ACC112 (cell line): ENCODE measurements at regions not wholly inside any gene's neighbourhood (a gene's known extent, or its start where the extent isn't known, plus 50 kb on each side); places are given as distances from the start of the nearest gene placed in this dataset.

Source experiments
- H2AFZ ChIP-seq: fragments of 200-600 bp; sonication (generic); one replicate; pipeline ENCODE4 v1.6.0; 2017; ENCODE audit warnings: antibody characterized with exemption, low read length; ENCODE audit not compliant: unreplicated experiment
- H3K27ac ChIP-seq: fragments of 200-600 bp; sonication (generic); 2 replicates; pipeline ENCODE4 v1.5.1; 2014; ENCODE audit warnings: low read depth, mild to moderate bottlenecking, antibody characterized with exemption, low read length, moderate library complexity
- H3K27me3 ChIP-seq: fragments of 200-600 bp; sonication (generic); 2 replicates; pipeline ENCODE4 v1.6.1; 2014; ENCODE audit warnings: mild to moderate bottlenecking, antibody characterized with exemption, low read length, moderate library complexity, mixed read lengths; ENCODE audit not compliant: insufficient read depth
- H3K36me3 ChIP-seq: fragments of 200-600 bp; sonication (generic); 2 replicates; pipeline ENCODE4 v1.6.1; 2016; ENCODE audit warnings: mild to moderate bottlenecking, antibody characterized with exemption, low read length, moderate library complexity, mixed read lengths; ENCODE audit not compliant: insufficient read depth
- H3K4me1 ChIP-seq: fragments of 200-600 bp; sonication (generic); one replicate; pipeline ENCODE4 v1.6.1; 2016; ENCODE audit warnings: low read length, mixed read lengths; ENCODE audit not compliant: insufficient read depth, unreplicated experiment, control insufficient read depth
- H3K4me3 ChIP-seq: fragments of 200-600 bp; sonication (generic); 2 replicates; pipeline ENCODE4 v1.5.1; 2014; ENCODE audit warnings: mild to moderate bottlenecking, low read depth, low read length
- H3K79me2 ChIP-seq: fragments of 200-600 bp; sonication (generic); one replicate; pipeline ENCODE4 v1.6.0; 2016; ENCODE audit warnings: low read length; ENCODE audit not compliant: control insufficient read depth, unreplicated experiment, insufficient read depth

DNA sequence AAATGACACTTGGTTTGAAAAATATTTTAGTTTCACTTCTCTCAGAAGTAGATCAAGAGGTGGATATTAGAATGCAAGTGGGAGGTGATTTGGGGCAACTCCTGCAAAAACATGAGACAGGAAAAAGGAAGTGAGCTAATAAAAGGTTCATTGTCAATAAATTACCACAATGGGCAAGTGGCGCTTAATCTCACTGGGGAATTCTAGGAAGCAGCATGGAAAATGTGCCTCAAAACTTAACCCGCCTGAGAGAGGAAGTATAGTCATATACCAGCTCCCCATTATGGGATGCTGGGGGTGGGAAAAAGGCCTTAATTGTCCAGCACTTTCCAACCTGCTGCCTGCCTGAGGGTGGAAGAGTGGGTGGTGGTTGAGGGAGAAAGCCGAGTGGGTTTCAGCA lies 204.1 kb downstream of the ELAVL2 start:
- Histone ChIP-seq H3K4me1 (no peaks in the 10 kb centered on the region), H3K27ac (no peak overlapping the region), H2AFZ (no peak overlapping the region), H3K27me3 (no peaks in the 10 kb centered on the region), H3K4me3 (no peak overlapping the region), H3K36me3 (no peaks in the 10 kb centered on the region), H3K79me2 (no peaks in the 10 kb centered on the region)

DNA sequence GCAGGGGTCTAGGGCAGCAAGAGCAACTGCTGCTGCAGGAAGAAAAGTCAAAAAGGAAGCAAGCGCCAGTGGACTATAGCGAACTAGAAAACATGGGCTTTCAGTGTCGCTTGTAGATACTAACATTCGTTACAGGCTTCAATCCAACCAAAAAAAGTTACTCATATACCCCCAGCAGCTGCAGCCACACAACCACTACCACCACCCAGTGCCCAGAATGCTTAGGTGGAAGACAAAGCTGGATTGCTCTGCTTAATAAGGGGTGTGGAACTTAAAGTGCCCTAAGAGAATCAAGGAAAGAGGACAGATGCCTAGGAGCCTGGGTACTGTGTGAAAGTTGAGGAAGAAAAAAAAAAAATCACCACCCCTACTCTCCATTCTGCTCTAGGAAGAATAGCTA lies 203.6 kb downstream of the ELAVL2 start:
- Histone ChIP-seq H3K27ac (no peak overlapping the region), H3K4me1 (no peaks in the 10 kb centered on the region), H3K4me3 (no peak overlapping the region), H2AFZ (no peak overlapping the region), H3K27me3 (no peaks in the 10 kb centered on the region), H3K36me3 (no peaks in the 10 kb centered on the region), H3K79me2 (no peaks in the 10 kb centered on the region)

DNA sequence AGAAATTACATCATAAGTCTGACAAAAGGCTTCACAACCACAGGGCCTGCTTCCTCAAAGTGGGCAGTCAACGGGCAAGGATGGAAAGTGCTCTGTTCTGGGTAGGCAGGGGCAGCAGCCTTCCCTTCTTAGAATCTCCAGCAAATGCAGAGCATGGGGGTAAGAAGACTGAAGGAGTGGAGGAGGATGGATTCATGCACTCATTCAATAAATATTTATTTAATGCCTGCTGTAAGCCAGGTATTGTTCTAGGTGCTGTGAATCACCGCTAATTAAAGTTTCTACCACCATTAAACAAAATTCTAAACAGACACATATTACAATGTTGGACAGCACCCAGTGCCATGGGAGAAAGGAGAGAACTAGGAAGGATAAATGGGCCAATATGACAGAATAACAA lies 195.6 kb downstream of the ELAVL2 start:
- no peaks in the 10 kb centered on the region for H3K36me3 ChIP-seq
- H2AFZ ChIP-seq, result no peak overlapping the region
- H3K27ac ChIP-seq, result no peak overlapping the region
- no peak overlapping the region for H3K4me3 ChIP-seq
- H3K27me3 ChIP-seq, result no peaks in the 10 kb centered on the region
- H3K79me2 ChIP-seq, result no peaks in the 10 kb centered on the region
- H3K4me1 ChIP-seq, result no peaks in the 10 kb centered on the region

DNA sequence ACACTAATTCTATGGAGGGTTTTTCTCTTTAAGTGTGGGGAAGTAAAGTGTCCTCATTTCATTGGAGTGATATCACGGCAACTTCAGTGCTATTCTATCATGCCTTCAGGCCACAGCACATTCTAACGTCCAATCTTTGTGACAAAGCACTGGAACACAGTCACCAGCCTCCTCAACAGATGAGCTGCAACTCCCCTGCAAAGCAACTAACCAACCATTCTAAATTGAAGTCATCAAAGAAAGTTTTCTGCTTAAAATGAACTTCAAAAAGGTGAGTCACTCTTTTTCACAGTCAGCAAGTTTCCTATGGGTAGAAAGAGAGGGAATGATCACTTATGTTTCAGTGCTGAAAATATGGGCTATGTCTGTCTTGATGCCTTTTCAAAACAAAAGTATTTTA lies 190.8 kb downstream of the ELAVL2 start:
- Histone ChIP-seq H2AFZ (no peak overlapping the region), H3K27me3 (no peaks in the 10 kb centered on the region), H3K27ac (no peak overlapping the region), H3K36me3 (no peaks in the 10 kb centered on the region), H3K4me3 (no peak overlapping the region), H3K4me1 (no peaks in the 10 kb centered on the region), H3K79me2 (no peaks in the 10 kb centered on the region)

DNA sequence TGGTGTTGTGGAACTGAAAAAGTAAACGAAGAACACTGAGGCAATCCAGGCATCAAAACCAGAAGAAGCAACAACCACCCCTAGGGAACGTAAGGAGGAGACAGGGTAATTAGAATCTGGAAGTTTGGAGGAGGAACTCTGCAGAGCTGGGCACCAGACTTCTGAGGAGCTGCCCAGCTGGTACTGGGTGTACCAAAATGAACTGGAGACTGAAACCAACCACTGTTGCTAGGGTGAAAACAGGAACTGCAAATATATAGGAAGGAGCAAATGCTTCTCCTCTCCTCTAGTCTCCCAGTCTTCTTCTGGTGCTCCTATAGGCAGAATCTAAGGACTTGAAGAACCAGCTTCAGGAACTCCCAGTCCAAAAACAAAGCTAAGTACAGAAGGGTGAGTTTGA lies 189.8 kb downstream of the ELAVL2 start:
- Histone ChIP-seq H3K36me3 (no peaks in the 10 kb centered on the region), H3K27ac (no peak overlapping the region), H3K27me3 (no peaks in the 10 kb centered on the region), H3K4me3 (no peak overlapping the region), H3K4me1 (no peaks in the 10 kb centered on the region), H3K79me2 (no peaks in the 10 kb centered on the region), H2AFZ (no peak overlapping the region)

DNA sequence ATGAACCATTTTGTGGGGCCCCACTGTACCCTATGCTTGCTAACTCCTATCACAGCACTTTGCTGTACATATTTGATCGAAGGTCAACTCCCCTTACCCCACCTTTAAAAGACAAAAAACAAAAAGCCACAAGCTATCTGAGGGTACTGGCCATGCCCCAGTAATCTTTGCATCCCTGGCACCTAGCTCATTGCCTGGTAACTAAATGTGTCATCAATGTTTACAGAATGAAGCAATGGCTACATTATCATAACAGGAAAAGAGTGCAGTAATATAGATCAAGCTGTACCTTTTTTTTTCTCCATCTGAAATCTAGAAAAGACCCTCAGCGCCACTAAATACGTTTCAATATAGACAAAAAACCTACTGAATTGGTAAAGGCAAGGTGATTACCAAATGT lies 188.0 kb downstream of the ELAVL2 start:
- Histone ChIP-seq H2AFZ (no peak overlapping the region), H3K4me1 (no peaks in the 10 kb centered on the region), H3K79me2 (no peaks in the 10 kb centered on the region), H3K4me3 (no peak overlapping the region), H3K27me3 (no peaks in the 10 kb centered on the region), H3K36me3 (no peaks in the 10 kb centered on the region), H3K27ac (no peak overlapping the region)

DNA sequence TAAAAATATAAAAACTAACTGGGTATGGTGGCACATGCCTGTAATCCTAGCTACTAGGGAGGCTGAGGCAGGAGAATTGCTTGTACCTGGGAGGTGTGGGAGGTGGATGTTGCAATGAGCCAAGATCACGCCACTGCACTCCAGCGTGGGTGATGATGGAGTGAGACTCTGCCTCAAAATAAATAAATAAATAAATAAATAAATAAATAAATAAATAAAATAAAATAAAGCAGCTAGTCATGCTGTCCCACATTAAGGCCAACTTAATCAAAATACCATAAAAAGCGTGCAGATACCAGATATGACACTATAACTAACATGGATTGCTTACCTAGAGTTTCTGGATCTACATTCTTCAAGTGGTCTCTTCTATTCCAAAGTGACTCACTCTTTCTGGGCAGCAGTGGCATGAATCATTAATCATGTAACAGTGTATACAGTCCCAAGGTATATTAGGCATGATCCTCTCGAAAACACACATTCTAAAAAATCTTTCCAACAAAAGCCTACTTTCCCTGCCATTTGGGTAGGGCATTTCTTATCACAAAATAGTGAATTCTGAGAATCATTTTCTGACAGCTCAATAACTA lies 187.1 kb downstream of the ELAVL2 start:
- Histone ChIP-seq H3K4me3 (no peak overlapping the region), H2AFZ (no peak overlapping the region), H3K79me2 (no peaks in the 10 kb centered on the region), H3K4me1 (no peaks in the 10 kb centered on the region), H3K27me3 (no peaks in the 10 kb centered on the region), H3K27ac (no peak overlapping the region), H3K36me3 (no peaks in the 10 kb centered on the region)
